ENCODE measurements at regions not wholly inside any gene's neighbourhood (a gene's known extent, or its start where the extent isn't known, plus 50 kb on each side); places are given as distances from the start of the nearest gene placed in this dataset.

DNA sequence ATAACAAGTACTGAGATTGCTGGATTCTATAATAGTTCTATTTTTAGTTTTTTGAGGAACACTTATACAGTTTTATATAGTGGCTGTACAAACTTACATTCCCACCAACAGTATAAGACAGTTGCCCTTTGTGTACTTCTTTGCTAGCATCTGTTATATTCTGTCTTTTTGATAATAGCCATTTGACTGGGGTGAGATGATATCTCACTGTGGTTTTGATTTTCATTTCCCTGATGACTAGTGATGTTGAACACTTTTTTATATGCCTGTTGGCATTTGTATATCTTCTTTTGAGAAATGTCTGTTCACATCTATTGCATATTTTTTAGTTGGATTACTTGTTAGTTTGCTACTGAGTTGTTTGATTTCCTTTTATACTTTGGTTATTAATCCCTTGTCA lies 204.1 kb upstream of the SMC2 start:
- Histone ChIP-seq H2BK15ac (ENCODE audit: low read length) (no peak overlapping the region), H3K9ac (ENCODE audit: low read depth, low read length, poor library complexity) (no peak overlapping the region), H3K36me3 (replicated peaks in 1 of 2; ENCODE audit: control insufficient read depth in 2 of 2, insufficient read depth in 2 of 2, low read length in 2 of 2) (no peaks in the 10 kb centered on the region), H3K4me2 (ENCODE audit: insufficient read depth, low read length, poor library complexity, severe bottlenecking) (no peak overlapping the region), H4K91ac (ENCODE audit: low read depth, low read length, poor library complexity) (no peak overlapping the region), H2BK12ac (ENCODE audit: low read length) (no peak overlapping the region), H3K4me1 (ENCODE audit: control insufficient read depth in 2 of 2, insufficient read depth in 1 of 2, low read depth in 1 of 2, low read length in 2 of 2) (no peaks in the 10 kb centered on the region), H3K4me3 (ENCODE audit: low read length in 2 of 2) (no peak overlapping the region), H3K27ac (replicated peaks; ENCODE audit: low read length) (no peak overlapping the region), H3K9me3 (replicated peaks in 1 of 2; ENCODE audit: control insufficient read depth in 2 of 2, insufficient read depth in 1 of 2, low read depth in 1 of 2, low read length in 2 of 2) (no peaks in the 10 kb centered on the region), H4K8ac (ENCODE audit: low read depth, low read length) (no peak overlapping the region), H3K27me3 (ENCODE audit: control insufficient read depth in 3 of 3, insufficient read depth in 3 of 3, low read depth in 1 of 3, low read length in 3 of 3) (no peaks in the 10 kb centered on the region), H2AK5ac (ENCODE audit: low read depth, low read length) (no peak overlapping the region), H3K4ac (ENCODE audit: low read length) (no peak overlapping the region), H2AFZ (ENCODE audit: low read length) (no peak overlapping the region), H3K23ac (ENCODE audit: low read depth, low read length, poor library complexity) (no peak overlapping the region), H2BK120ac (ENCODE audit: low read depth, low read length) (no peak overlapping the region), H3K18ac (ENCODE audit: low read length) (no peak overlapping the region), H3K14ac (ENCODE audit: low read length) (no peak overlapping the region), H3K79me1 (ENCODE audit: low read depth, low read length) (no peaks in the 10 kb centered on the region), H2BK5ac (ENCODE audit: low read length) (no peak overlapping the region)
- DNase-seq (ENCODE audit: low spot score): no peak

DNA sequence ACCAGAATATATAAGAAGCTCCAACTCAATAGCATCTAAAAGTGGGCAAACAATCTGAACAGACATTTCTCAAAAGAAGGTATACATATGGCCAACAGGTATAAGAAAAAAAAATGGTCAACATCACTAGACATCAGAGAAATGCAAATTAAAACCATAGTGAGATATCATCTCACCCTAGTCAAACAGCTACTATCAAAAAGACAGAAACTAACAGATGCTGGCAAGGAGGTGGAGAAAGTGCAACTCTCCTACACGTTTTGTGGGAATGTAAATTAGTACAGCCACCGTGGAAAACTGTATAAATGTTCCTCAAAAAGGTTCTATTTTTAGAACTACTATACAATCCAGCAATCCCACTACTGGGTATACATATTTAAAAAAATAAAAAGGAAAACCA lies 199.9 kb upstream of the SMC2 start:
- Histone ChIP-seq H3K14ac (ENCODE audit: low read length) (no peak overlapping the region), H2AFZ (ENCODE audit: low read length) (no peak overlapping the region), H3K27ac (replicated peaks; ENCODE audit: low read length) (no peak overlapping the region), H3K4me3 (ENCODE audit: low read length in 2 of 2) (no peak overlapping the region), H4K8ac (ENCODE audit: low read depth, low read length) (no peak overlapping the region), H2BK120ac (ENCODE audit: low read depth, low read length) (no peak overlapping the region), H3K4me1 (ENCODE audit: control insufficient read depth in 2 of 2, insufficient read depth in 1 of 2, low read depth in 1 of 2, low read length in 2 of 2) (no peaks in the 10 kb centered on the region), H3K18ac (ENCODE audit: low read length) (no peak overlapping the region), H3K9ac (ENCODE audit: low read depth, low read length, poor library complexity) (no peak overlapping the region), H2AK5ac (ENCODE audit: low read depth, low read length) (no peak overlapping the region), H3K27me3 (ENCODE audit: control insufficient read depth in 3 of 3, insufficient read depth in 3 of 3, low read depth in 1 of 3, low read length in 3 of 3) (no peaks in the 10 kb centered on the region), H4K91ac (ENCODE audit: low read depth, low read length, poor library complexity) (no peak overlapping the region), H3K9me3 (replicated peaks in 1 of 2; ENCODE audit: control insufficient read depth in 2 of 2, insufficient read depth in 1 of 2, low read depth in 1 of 2, low read length in 2 of 2) (no peaks in the 10 kb centered on the region), H2BK12ac (ENCODE audit: low read length) (no peak overlapping the region), H3K23ac (ENCODE audit: low read depth, low read length, poor library complexity) (no peak overlapping the region), H2BK15ac (ENCODE audit: low read length) (no peak overlapping the region), H3K4me2 (ENCODE audit: insufficient read depth, low read length, poor library complexity, severe bottlenecking) (no peak overlapping the region), H2BK5ac (ENCODE audit: low read length) (no peak overlapping the region), H3K36me3 (replicated peaks in 1 of 2; ENCODE audit: control insufficient read depth in 2 of 2, insufficient read depth in 2 of 2, low read length in 2 of 2) (no peaks in the 10 kb centered on the region), H3K4ac (ENCODE audit: low read length) (no peak overlapping the region), H3K79me1 (ENCODE audit: low read depth, low read length) (no peaks in the 10 kb centered on the region)
- WGBS, 2 donors (ENCODE audit: extremely low coverage in 2 of 2, insufficient read length in 2 of 2, insufficient replicate concordance in 1 of 2): no CpG with 5 or more reads among the region's 2 CpGs
- no peak for DNase-seq (ENCODE audit: low spot score)

DNA sequence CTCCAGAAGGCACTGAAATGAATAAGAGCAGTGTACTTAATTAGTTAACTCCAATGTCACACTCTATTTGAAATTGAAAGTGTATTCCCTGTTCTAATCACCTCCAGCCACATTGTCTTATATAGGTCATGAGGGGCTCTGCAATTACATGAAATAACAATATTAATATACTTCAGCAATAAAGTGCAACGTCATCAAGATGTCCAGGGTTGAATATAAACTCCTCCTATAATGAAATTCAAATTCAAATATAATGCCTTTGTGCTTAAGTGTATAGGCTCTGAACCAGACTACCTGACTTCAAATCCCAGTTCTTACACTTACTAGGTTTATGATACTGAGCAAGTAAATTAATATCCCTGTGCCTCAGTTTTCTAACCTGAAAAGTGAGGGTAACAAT lies 195.6 kb upstream of the SMC2 start:
- WGBS, 2 donors (ENCODE audit: extremely low coverage in 2 of 2, insufficient read length in 2 of 2, insufficient replicate concordance in 1 of 2): no CpG with 5 or more reads among the region's 1 CpG
- H3K4ac ChIP-seq (ENCODE audit: low read length): no peak overlapping the region
- DNase-seq (ENCODE audit: low spot score): no peak

DNA sequence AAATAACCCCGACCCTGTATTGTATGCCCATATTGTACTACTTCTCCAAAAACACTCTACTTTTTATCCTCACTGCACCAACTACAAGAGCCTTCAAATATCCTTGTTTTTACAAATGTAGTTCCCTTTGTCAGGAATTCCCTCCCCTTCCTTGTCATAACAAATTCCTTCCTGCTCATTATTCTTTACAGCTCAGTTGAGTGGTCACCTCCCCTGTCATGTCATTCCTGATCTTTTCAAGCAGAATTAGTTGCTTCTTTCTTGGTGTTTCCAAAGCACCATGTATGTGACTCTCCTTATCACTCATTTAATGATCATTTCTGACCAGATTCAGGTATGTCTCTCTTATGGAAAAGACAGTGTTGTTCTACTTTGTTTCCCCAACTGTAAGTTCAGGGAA lies 194.2 kb upstream of the SMC2 start:
- Histone ChIP-seq H3K4me1 (ENCODE audit: control insufficient read depth in 2 of 2, insufficient read depth in 1 of 2, low read depth in 1 of 2, low read length in 2 of 2) (no peaks in the 10 kb centered on the region), H3K27me3 (ENCODE audit: control insufficient read depth in 3 of 3, insufficient read depth in 3 of 3, low read depth in 1 of 3, low read length in 3 of 3) (no peaks in the 10 kb centered on the region), H3K79me1 (ENCODE audit: low read depth, low read length) (no peaks in the 10 kb centered on the region), H2BK120ac (ENCODE audit: low read depth, low read length) (no peak overlapping the region), H2AFZ (ENCODE audit: low read length) (peak overlapping the region; percentile 1), H3K14ac (ENCODE audit: low read length) (no peak overlapping the region), H4K8ac (ENCODE audit: low read depth, low read length) (no peak overlapping the region), H2BK12ac (ENCODE audit: low read length) (no peak overlapping the region), H3K4me3 (ENCODE audit: low read length in 2 of 2) (no peak overlapping the region), H3K9me3 (replicated peaks in 1 of 2; ENCODE audit: control insufficient read depth in 2 of 2, insufficient read depth in 1 of 2, low read depth in 1 of 2, low read length in 2 of 2) (no peaks in the 10 kb centered on the region), H3K4ac (ENCODE audit: low read length) (no peak overlapping the region), H4K91ac (ENCODE audit: low read depth, low read length, poor library complexity) (no peak overlapping the region), H3K23ac (ENCODE audit: low read depth, low read length, poor library complexity) (no peak overlapping the region), H3K9ac (ENCODE audit: low read depth, low read length, poor library complexity) (no peak overlapping the region), H2BK15ac (ENCODE audit: low read length) (no peak overlapping the region), H2AK5ac (ENCODE audit: low read depth, low read length) (no peak overlapping the region), H2BK5ac (ENCODE audit: low read length) (no peak overlapping the region), H3K18ac (ENCODE audit: low read length) (no peak overlapping the region), H3K36me3 (replicated peaks in 1 of 2; ENCODE audit: control insufficient read depth in 2 of 2, insufficient read depth in 2 of 2, low read length in 2 of 2) (no peaks in the 10 kb centered on the region), H3K4me2 (ENCODE audit: insufficient read depth, low read length, poor library complexity, severe bottlenecking) (no peak overlapping the region), H3K27ac (replicated peaks; ENCODE audit: low read length) (no peak overlapping the region)
- no CpG with 5 or more reads among the region's 1 CpG for WGBS, 2 donors (ENCODE audit: extremely low coverage in 2 of 2, insufficient read length in 2 of 2, insufficient replicate concordance in 1 of 2)
- DNase-seq (ENCODE audit: low spot score): no peak

More for the DNA sequence above, 195.6 kb upstream of the SMC2 start:
- H3K4me3 ChIP-seq (ENCODE audit: low read length in 2 of 2): no peak overlapping the region
- no peak overlapping the region for H4K91ac ChIP-seq (ENCODE audit: low read depth, low read length, poor library complexity)
- no peaks in the 10 kb centered on the region for H3K79me1 ChIP-seq (ENCODE audit: low read depth, low read length)
- H3K9ac ChIP-seq (ENCODE audit: low read depth, low read length, poor library complexity): no peak overlapping the region
- H3K9me3 ChIP-seq (replicated peaks in 1 of 2; ENCODE audit: control insufficient read depth in 2 of 2, insufficient read depth in 1 of 2, low read depth in 1 of 2, low read length in 2 of 2): no peaks in the 10 kb centered on the region
- H3K27ac ChIP-seq (replicated peaks; ENCODE audit: low read length): no peak overlapping the region
- no peak overlapping the region for H2BK120ac ChIP-seq (ENCODE audit: low read depth, low read length)
- no peak overlapping the region for H3K4me2 ChIP-seq (ENCODE audit: insufficient read depth, low read length, poor library complexity, severe bottlenecking)
- H3K4me1 ChIP-seq (ENCODE audit: control insufficient read depth in 2 of 2, insufficient read depth in 1 of 2, low read depth in 1 of 2, low read length in 2 of 2): no peaks in the 10 kb centered on the region
- H4K8ac ChIP-seq (ENCODE audit: low read depth, low read length): no peak overlapping the region
- H2AFZ ChIP-seq (ENCODE audit: low read length): no peak overlapping the region
- H3K27me3 ChIP-seq (ENCODE audit: control insufficient read depth in 3 of 3, insufficient read depth in 3 of 3, low read depth in 1 of 3, low read length in 3 of 3): no peaks in the 10 kb centered on the region
- H2BK12ac ChIP-seq (ENCODE audit: low read length): no peak overlapping the region
- no peak overlapping the region for H3K14ac ChIP-seq (ENCODE audit: low read length)
- no peak overlapping the region for H3K23ac ChIP-seq (ENCODE audit: low read depth, low read length, poor library complexity)
- H2BK5ac ChIP-seq (ENCODE audit: low read length): no peak overlapping the region
- H3K18ac ChIP-seq (ENCODE audit: low read length): no peak overlapping the region
- no peak overlapping the region for H2BK15ac ChIP-seq (ENCODE audit: low read length)
- H2AK5ac ChIP-seq (ENCODE audit: low read depth, low read length): no peak overlapping the region
- no peaks in the 10 kb centered on the region for H3K36me3 ChIP-seq (replicated peaks in 1 of 2; ENCODE audit: control insufficient read depth in 2 of 2, insufficient read depth in 2 of 2, low read length in 2 of 2)
